UCSD-AML1 (cell line): ENCODE measurements at regions not wholly inside any gene's neighbourhood (a gene's known extent, or its start where the extent isn't known, plus 50 kb on each side); places are given as distances from the start of the nearest gene placed in this dataset.

ENCODE experiments used
- DNase-seq: peaks from one replicate; lab custom pipeline; 2025; ENCODE audit not compliant: unreplicated experiment; lab: John Stamatoyannopoulos, UW

- no peak for DNase-seq
Observed at GRCh38 chr16:5582529-5582928, 484.9 kb upstream of the EEF2KMT start.

DNA sequence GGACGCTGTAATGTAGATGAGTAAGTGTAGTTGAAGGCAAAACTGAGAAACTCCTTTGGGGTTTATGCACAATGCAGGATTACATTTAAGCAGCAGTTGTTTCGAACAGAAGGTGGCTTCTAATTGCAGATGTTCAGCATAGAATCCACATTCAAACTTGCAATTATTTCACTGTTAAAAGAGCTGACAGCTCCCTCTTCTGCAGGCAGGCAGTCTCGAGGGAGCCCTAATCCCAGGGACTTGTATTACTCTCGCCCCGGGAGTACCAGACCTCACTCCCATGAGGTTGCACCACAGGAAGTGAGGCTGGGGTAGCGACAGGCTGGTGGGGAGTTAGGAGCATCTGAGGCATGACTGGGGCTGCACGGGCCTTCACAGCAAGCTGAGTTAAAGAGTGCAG is 484.3 kb upstream of the EEF2KMT start:
- DNase-seq, result no peak

GRCh38 chr16:5581428-5581827 is 483.8 kb upstream of the EEF2KMT start:
- no peak for DNase-seq

- DNase-seq, result no peak
Observed at GRCh38 chr16:5580772-5581171, 483.2 kb upstream of the EEF2KMT start.

- no peak for DNase-seq
Observed at GRCh38 chr16:5580296-5580695, 482.7 kb upstream of the EEF2KMT start.

- no peak for DNase-seq
Observed at GRCh38 chr16:5578980-5579379, 481.4 kb upstream of the EEF2KMT start.

DNA sequence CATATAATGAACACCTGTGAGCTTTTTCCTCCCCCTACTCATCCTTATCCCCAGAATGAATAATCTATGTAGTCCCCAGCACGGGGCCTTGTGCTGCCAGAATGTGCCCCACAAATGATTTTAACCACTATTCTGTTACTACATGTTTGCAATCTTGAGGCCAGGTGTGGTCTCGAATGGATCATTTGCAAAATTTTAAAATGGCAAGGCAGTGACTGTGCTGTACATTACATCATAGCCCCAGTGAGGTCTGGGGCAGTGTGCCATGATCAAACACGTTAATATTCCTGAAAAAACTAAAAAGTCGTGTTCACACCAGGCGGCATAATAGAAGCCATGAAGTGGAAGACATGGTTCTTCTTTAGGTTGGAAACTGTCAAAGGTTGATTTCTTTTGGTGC is 479.9 kb upstream of the EEF2KMT start:
- no peak for DNase-seq

GRCh38 chr16:5575646-5576245 is 478.2 kb upstream of the EEF2KMT start:
- DNase-seq, result no peak

DNA sequence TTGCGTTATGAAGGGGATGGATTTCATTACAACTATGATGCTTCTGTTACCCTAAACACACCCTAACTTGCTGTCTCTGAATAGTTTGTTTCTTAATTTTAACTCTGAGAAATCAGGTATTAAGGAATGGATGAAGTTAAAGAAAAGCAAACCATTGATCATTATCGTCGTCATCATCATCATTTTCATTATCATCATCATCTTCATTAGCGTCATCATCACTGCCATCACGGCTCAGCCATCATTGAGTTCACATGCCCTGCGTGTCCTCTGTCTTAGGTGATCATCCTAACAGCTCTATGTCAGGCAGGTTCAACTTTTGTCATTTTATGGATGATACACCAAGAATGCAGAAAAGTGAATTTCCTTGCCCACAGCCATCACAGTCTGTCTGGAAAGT is 477.5 kb upstream of the EEF2KMT start:
- DNase-seq, result no peak

GRCh38 chr16:5572056-5572455 is 474.5 kb upstream of the EEF2KMT start:
- no peak for DNase-seq

DNA sequence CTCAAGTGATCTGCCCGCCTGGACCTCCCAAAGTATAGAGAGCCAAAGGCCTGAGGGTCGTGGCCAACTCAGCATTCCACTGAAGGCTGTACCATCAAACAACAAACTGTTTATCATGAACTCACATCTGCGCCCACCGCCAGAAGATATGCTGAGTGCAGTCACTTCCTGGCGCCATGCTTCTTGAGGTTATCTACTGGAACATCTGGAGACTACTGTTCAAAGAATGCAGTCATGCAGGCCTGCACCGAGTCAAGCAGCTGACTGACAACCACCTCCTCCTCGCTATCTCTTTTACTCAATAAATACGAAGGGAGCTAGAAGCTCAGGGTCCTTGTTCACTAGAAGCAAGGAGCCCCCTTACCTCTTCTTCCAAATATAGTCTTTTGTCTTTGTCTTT is 473.9 kb upstream of the EEF2KMT start:
- DNase-seq, result no peak

- DNase-seq, result no peak
Observed at GRCh38 chr16:5561800-5562199, 464.2 kb upstream of the EEF2KMT start.

DNA sequence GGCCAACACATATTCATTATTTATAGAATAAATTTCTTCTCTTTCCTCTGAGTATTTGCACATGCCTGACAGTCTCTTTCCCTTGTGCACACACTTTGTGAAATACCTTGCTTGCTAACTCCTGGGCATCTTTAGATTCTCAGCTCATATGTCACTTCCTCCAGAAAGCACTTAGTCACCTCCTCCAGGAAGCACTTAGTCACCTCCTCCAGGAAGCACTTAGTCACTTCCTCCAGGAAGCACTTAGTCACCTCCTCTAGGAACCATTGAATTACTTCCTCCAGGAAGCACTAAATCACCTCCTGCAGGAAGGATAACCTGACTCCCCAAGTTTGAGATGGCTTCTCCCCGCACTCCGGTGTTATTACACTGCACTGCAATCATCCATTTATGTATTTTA is 462.5 kb upstream of the EEF2KMT start:
- no peak for DNase-seq

DNA sequence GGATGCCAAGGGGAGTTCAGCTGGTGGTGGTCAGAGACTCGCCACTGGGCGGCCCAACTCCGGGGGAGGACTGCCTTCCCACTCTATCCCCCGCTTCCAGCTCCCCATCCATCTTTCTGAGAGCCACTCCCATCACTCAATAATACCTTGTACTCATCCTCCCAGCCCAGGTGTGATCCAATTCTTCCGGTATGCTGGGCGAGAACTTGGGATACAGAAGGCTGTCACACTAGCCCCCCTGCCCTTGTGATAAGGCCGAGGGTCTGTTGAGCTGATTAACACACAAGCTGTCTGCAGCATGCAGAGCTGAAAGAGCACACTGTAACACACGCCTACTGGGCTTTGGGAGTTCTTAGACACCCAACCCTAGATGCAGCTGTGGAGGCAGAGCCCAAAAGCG is 460.4 kb upstream of the EEF2KMT start:
- no peak for DNase-seq

DNA sequence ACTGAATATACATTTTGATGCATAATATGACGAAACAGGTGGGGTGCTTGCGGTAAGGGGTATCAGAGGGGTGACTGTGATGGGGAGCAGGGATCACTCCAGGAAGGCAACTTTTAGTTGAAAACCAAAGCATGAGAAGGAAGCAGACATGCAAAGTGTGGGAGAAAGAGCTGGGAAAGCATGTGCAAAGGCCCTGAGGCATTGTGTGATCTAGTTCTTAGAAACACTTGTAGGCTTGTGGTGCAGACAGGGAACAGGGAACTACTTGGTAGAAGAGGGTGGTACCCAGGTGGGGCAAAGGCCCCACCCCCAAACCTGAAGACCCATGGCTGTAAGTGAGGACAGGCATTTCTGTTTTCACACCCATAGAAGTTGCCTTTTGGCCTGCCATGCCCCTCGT is 459.9 kb upstream of the EEF2KMT start:
- DNase-seq, result no peak

GRCh38 chr16:5556158-5556810 is 458.7 kb upstream of the EEF2KMT start:
- DNase-seq, result no peak

DNA sequence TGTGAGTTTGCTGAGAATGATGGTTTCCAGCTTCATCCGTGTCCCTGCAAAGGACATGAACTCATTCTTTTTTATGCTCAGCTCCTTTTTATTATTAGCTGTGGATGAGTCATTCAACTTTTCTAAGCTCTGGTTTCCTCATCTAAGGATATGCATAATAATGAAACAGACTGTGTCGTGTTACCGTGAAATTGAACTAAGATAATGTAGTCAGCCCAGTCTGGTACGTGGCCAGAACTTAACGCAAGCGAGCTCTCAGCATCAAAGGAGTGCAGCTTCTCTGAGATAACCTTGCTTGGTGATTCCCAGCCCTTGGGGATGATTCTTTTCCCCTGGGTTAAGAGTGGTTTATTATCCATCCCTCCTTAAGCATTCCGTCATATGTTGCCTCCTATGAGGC is 454.3 kb upstream of the EEF2KMT start:
- no peak for DNase-seq

GRCh38 chr16:5549802-5550201 is 452.2 kb upstream of the EEF2KMT start:
- no peak for DNase-seq

DNA sequence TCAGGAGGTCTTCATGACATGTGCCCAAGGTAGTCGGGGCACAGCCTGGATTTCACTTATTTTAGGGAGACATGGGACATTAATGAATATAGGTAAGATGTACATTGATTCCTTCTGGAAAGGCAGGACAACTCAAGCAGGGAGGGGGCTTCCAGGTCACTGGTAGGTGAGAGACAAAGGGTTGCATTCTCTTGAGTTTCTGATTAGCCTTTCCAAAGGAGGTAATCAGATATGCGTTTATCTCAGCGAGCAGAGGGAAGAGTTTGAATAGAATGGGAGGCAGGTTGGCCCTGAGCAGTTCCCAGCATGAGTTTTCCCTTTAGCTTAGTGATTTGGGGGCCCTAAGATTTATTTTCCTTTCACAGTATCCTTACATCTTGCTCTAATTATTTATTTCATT is 443.8 kb upstream of the EEF2KMT start:
- no peak for DNase-seq

DNA sequence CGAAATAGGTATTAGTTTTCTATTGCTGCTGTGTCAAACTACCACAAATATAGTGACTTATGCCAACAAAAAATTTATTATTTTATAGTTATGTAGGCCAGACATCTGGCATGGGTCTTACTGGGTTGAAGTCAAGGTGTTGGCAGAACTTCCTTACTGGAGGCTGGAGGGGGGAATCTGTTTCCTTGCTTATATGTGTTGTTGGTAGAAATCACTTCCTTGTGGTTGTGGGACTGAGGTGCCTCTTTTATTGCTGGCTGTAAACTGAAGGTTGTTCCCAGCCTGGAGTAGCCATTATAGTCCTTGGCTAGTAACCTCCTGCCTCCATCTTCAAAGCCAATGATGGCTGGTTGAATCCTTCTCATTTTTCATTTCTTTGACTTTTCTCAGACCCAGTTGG is 439.8 kb upstream of the EEF2KMT start:
- no peak for DNase-seq

DNA sequence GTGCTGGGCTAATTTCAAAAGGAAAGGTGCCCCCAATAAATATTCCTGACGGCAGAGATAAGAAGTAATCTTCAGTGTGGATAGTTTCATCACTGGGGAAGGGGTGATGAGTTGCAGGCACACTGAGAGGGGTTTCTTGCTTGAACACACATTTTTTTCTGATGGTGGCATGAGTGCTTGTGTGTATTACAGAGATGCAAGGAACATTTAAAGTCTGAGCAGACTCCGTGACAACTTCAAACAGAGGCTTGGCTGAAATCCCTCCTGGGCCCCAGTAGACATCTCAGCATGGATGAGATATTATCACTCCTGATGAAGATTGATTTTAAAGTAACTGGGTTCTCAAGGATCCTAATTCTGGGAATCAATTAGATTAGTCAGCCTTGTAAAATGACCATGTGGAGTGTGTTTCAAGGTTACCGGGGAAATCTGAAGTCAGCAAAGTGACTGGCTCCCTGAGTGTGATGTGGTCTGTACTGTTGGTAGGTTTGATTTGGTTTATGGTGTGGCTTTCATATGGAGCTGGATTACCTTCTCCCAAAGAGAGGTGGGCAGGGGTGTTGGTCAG is 435.8 kb upstream of the EEF2KMT start:
- DNase-seq, result no peak

DNA sequence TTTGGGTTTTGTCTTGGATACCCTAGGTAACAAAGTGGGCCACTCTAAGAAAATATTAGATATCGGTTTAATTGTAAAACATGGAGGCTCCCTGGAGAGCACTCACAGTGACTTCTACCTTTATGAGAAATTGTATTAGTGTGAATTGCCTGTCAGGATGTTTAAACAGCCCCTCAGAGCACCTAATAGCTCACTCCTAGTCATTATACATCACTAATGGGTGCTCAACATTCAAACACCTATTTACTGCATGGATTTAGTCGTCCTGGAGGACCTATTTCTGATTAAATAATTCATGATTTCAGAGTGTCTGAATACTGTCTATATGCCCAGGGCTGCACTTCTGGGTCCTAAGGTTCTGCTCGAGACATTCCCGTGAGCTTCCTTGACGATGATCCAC is 430.2 kb upstream of the EEF2KMT start:
- no peak for DNase-seq

DNA sequence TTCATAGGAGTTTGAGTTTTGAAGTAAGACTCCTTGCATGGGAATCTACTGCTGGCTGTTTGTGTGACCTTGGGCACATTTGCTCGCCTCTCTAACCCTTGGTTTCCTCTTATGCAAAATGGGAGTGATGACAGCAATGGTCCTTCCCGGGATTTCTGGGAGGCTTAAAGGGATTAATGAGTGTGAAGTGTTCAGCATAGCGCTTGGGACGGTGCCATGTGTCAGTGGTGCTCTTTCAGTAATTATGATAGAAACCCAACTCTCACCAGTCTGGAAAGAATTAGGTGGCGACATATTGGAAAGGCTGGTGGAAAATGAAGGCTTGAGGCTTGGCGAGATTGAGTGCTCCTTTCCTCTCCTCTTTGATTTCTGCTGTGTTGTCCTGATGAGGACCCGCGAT is 429.2 kb upstream of the EEF2KMT start:
- no peak for DNase-seq
